HepG2 (cell line): ENCODE measurements at regions not wholly inside any gene's neighbourhood (a gene's known extent, or its start where the extent isn't known, plus 50 kb on each side); places are given as distances from the start of the nearest gene placed in this dataset.

ENCODE experiments used
- AGO1 ChIP-seq: fragments of 200-400 bp; formaldehyde crosslinking; IDR thresholded peaks from 2 replicates; pipeline ENCODE4 v1.6.1; 2017; ENCODE audit warnings: mild to moderate bottlenecking, low read depth, low read length, moderate library complexity; ENCODE audit not compliant: poor library complexity, severe bottlenecking
- BCL6 ChIP-seq: IDR thresholded peaks from 2 replicates; pipeline ENCODE4 v1.6.1; 2016; ENCODE audit warnings: missing genetic modification reagents, missing compliant biosample characterization
- ELF4 ChIP-seq: sonication (generic); formaldehyde crosslinking; IDR thresholded peaks from 2 replicates; pipeline ENCODE4 v1.5.0; 2020; ENCODE audit warnings: missing genetic modification reagents, mild to moderate bottlenecking, moderate library complexity, borderline replicate concordance
- FOXK1 ChIP-seq: sonication (generic); formaldehyde crosslinking; IDR thresholded peaks from 2 replicates; pipeline ENCODE4 v1.4.0; 2020; ENCODE audit warnings: low read depth, missing genetic modification reagents, borderline replicate concordance
- KLF6 ChIP-seq: IDR thresholded peaks from 2 replicates; pipeline ENCODE4 v1.8.0; 2016; ENCODE audit warnings: missing biosample characterization, missing genetic modification reagents
- SP1 ChIP-seq, 2 experiments: fragments of 450-650 bp in 1 of 2; sonication (generic) in 1 of 2; formaldehyde crosslinking in 1 of 2; IDR thresholded peaks; 2 replicates each; pipeline versions ENCODE4 v1.4.0 to v1.6.1; 2016 to 2020; ENCODE audit warnings: missing genetic modification reagents in 1 of 2
- USF2 ChIP-seq, 2 experiments: sonication (generic) in 1 of 2; formaldehyde crosslinking in 1 of 2; IDR thresholded peaks; 2 replicates each; pipeline versions ENCODE4 v1.5.1 to v1.6.1; 2011 to 2020; ENCODE audit warnings: borderline replicate concordance in 1 of 2, low read depth in 1 of 2, low read length in 1 of 2, mild to moderate bottlenecking in 1 of 2, missing genetic modification reagents in 1 of 2, moderate library complexity in 1 of 2
- ZBTB26 ChIP-seq: IDR thresholded peaks from 2 replicates; pipeline ENCODE4 v1.6.1; 2016; ENCODE audit warnings: missing compliant biosample characterization, missing genetic modification reagents, borderline replicate concordance
- ZIK1 ChIP-seq: sonication (generic); formaldehyde crosslinking; IDR thresholded peaks from 2 replicates; pipeline ENCODE4 v1.5.0; 2020; ENCODE audit warnings: mild to moderate bottlenecking, low read depth, missing genetic modification reagents, borderline replicate concordance
- ZKSCAN1 ChIP-seq: fragments of 150-350 bp; IDR thresholded peaks from 2 replicates; pipeline ENCODE4 v1.6.1; 2014; ENCODE audit warnings: low read length
- ZNF225 ChIP-seq: sonication (generic); formaldehyde crosslinking; IDR thresholded peaks from 2 replicates; pipeline ENCODE4 v1.4.0; 2020; ENCODE audit warnings: mild to moderate bottlenecking, missing genetic modification reagents
- ZNF550 ChIP-seq: sonication (generic); formaldehyde crosslinking; IDR thresholded peaks from 2 replicates; pipeline ENCODE4 v1.4.0; 2020; ENCODE audit warnings: mild to moderate bottlenecking, missing genetic modification reagents, borderline replicate concordance
- ZNF607 ChIP-seq: sonication (generic); formaldehyde crosslinking; IDR thresholded peaks from 2 replicates; pipeline ENCODE4 v1.5.1; 2020; ENCODE audit warnings: missing genetic modification reagents, mild to moderate bottlenecking, borderline replicate concordance
- ZNF639 ChIP-seq: conservative IDR thresholded peaks from 2 replicates; pipeline ENCODE4 v1.6.1; 2018; ENCODE audit warnings: missing genetic modification reagents
- ZNF781 ChIP-seq: sonication (generic); formaldehyde crosslinking; IDR thresholded peaks from 2 replicates; pipeline ENCODE4 v1.5.1; 2020; ENCODE audit warnings: borderline replicate concordance, mild to moderate bottlenecking, missing genetic modification reagents; ENCODE audit errors: not compliant biosample characterization
- TF ChIP-seq, protein P1 (sequence below): sonication (generic); formaldehyde crosslinking; IDR thresholded peaks from 2 replicates; pipeline ENCODE4 v1.4.0; 2020; ENCODE audit warnings: missing genetic modification reagents
- TF ChIP-seq, protein P2 (sequence below): sonication (generic); formaldehyde crosslinking; IDR thresholded peaks from 2 replicates; pipeline ENCODE4 v1.5.0; 2020; ENCODE audit warnings: mild to moderate bottlenecking, missing genetic modification reagents

- no peak for TF ChIP-seq ELF4 (CRISPR knock-in tag)
- no peak for TF ChIP-seq ZNF550 (CRISPR knock-in tag)
- no peak for TF ChIP-seq AGO1
- TF ChIP-seq KLF6 (CRISPR knock-in tag) = no peak
- TF ChIP-seq, protein P1, sequence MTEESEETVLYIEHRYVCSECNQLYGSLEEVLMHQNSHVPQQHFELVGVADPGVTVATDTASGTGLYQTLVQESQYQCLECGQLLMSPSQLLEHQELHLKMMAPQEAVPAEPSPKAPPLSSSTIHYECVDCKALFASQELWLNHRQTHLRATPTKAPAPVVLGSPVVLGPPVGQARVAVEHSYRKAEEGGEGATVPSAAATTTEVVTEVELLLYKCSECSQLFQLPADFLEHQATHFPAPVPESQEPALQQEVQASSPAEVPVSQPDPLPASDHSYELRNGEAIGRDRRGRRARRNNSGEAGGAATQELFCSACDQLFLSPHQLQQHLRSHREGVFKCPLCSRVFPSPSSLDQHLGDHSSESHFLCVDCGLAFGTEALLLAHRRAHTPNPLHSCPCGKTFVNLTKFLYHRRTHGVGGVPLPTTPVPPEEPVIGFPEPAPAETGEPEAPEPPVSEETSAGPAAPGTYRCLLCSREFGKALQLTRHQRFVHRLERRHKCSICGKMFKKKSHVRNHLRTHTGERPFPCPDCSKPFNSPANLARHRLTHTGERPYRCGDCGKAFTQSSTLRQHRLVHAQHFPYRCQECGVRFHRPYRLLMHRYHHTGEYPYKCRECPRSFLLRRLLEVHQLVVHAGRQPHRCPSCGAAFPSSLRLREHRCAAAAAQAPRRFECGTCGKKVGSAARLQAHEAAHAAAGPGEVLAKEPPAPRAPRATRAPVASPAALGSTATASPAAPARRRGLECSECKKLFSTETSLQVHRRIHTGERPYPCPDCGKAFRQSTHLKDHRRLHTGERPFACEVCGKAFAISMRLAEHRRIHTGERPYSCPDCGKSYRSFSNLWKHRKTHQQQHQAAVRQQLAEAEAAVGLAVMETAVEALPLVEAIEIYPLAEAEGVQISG = no peak
- TF ChIP-seq ZNF607 (CRISPR knock-in tag) = no peak
- TF ChIP-seq ZNF639 = no peak
- TF ChIP-seq ZIK1 (CRISPR knock-in tag) = no peak
- no peak for TF ChIP-seq ZNF781 (CRISPR knock-in tag)
- peak; percentile 73 for TF ChIP-seq USF2 (IDR thresholded peaks at IDR 0.05; ENCODE audit: low read depth, low read length)
- peak; percentile 32; the same call in 1 of the 2 replicates for TF ChIP-seq USF2 (CRISPR knock-in tag; IDR thresholded peaks at IDR 0.05; ENCODE audit: borderline replicate concordance)
- TF ChIP-seq, protein P2, sequence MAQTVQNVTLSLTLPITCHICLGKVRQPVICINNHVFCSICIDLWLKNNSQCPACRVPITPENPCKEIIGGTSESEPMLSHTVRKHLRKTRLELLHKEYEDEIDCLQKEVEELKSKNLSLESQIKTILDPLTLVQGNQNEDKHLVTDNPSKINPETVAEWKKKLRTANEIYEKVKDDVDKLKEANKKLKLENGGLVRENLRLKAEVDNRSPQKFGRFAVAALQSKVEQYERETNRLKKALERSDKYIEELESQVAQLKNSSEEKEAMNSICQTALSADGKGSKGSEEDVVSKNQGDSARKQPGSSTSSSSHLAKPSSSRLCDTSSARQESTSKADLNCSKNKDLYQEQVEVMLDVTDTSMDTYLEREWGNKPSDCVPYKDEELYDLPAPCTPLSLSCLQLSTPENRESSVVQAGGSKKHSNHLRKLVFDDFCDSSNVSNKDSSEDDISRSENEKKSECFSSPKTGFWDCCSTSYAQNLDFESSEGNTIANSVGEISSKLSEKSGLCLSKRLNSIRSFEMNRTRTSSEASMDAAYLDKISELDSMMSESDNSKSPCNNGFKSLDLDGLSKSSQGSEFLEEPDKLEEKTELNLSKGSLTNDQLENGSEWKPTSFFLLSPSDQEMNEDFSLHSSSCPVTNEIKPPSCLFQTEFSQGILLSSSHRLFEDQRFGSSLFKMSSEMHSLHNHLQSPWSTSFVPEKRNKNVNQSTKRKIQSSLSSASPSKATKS (CRISPR knock-in tag) = no peak
- no peak for TF ChIP-seq SP1 (IDR thresholded peaks at IDR 0.05)
- TF ChIP-seq SP1 (CRISPR knock-in tag; IDR thresholded peaks at IDR 0.05) = no peak
- TF ChIP-seq ZBTB26 (CRISPR knock-in tag) = no peak
- no peak for TF ChIP-seq FOXK1
- no peak for TF ChIP-seq ZKSCAN1
- TF ChIP-seq BCL6 (CRISPR knock-in tag) = peak; percentile 16; the same call in 1 of the 2 replicates
- TF ChIP-seq ZNF225 (CRISPR knock-in tag) = no peak
Measured at GRCh38 chr2:111659361-111660333, 224.3 kb downstream of the ANAPC1 start (continued).
